Left cardiac atrium (tissue), 4 donors: ENCODE measurements at regions not wholly inside any gene's neighbourhood (a gene's known extent, or its start where the extent isn't known, plus 50 kb on each side); places are given as distances from the start of the nearest gene placed in this dataset.

ENCODE experiments used
- ATAC-seq, 2 donors: fragments of 200-7000 bp; cut with Tn5 transposase; one replicate each; pipeline ENCODE4 v1.9.1; 2020; ENCODE audit warnings: mild to moderate bottlenecking in 2 of 2, moderate library complexity in 2 of 2
- DNase-seq: peaks from one replicate; pipeline ENCODE4 v3.0.0-alpha.2; 2020
- intact Hi-C, 2 donors: fragments of 100-400 bp; cut with DNase I; formaldehyde crosslinking; loops; one replicate each; pipeline versions ENCODE4 v1.14.1 to v1.15.1; 2022 to 2023
- donor health status: DM: no; HTN: yes; CAD: no.
- donor health status: DM: no; HTN: yes; CAD: no; lungs with severe emphysema.
- donor health status: DM: yes; HTN: yes; CAD: no.
- donor health status: Dilated cardiomyopathy.

DNA sequence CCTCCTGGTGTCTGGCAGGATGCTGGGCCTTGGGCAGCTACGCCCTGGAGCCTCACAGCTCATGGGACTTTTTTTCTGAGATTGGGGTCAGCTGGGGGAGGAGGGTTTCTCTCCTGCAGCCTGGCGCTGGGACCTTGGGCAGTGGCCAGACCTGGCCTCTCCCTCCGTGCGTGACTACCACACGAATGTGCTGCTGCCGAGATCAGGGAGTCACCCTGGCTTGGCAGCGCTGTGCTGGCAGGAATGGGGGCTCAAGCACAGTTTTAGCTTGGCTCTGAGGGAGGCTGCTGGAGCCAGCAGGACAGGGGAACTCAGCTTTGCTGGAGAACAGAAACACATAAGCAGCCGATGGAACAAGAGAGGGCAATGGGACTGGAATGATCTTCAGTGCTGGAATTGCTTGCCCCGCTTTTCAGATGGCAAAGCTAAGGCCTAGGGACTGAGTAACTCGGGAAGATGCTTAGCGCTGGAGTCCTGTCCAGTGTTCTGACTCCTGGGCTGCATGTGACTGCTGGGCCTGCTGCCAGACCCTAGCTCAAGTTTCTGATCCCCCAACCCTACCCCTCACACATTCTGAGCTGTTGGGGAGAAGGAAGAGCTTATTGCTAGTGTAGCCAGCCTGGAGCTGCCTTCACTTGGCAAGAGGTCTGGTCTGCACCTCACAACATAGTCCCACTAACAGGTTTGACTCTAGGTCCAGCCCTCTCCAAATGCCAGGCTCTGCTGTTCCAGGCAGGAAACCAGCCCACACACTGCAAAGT lies 69.9 kb downstream of the NAV1 start:
- DNase-seq (peak; percentile 42), ATAC-seq (peak; percentile 44 to 54)
- intact Hi-C loops = no loop called here

DNA sequence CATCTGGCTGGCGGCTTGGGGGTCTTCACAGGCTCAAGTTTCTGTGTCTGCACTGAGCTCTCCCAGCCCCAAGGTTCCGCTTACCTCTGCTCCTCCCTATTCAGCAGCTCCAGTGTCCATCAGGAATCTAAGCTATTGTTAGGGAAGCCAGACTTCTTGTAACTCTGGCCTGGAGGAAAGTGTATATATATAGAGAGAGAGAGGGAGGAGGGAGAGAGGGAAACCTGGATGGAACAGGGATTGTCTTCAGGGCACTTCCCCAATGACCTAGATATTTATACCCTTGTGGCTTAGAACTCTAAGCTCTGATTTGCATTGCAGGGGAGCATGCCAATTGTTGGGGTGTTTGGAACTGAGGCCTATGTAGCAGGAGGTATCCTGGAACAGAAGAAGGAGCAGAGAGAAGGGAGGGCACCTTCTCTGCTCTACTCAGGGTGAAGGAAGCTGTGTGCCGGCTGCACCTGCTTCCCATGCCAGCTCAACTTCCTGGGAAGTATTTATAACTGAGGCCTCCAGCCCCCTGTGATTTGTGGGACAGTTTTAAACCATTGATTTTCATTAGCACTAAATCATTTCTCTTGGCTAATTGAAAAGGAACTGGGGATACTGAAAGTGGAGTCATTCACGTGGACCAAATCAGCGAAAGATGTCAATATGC lies 70.9 kb downstream of the NAV1 start:
- ATAC-seq (no peak), DNase-seq (no peak)
- intact Hi-C loops = no loop called here

DNA sequence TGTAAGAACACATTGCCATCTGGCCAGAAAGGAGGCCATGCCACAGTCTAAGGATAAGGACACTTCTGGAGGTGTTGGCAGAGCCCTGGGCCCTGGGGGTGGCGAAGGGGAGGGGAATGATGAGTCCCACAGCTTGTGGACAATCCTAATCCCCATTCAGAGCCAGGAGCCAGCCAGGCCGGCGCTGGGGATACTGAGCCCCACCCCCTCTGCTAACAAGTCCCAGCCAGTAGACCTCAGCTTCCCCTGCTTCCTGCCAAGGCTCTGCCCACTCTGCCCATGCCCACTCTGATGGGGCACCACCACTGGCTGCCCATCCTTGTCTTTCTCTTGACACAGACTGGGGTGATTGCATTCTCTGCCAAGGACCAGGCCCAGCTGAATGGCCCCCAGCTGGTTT lies 71.9 kb downstream of the NAV1 start:
- DNase-seq = no peak
- no peak for ATAC-seq
- intact Hi-C loops = no loop called here

DNA sequence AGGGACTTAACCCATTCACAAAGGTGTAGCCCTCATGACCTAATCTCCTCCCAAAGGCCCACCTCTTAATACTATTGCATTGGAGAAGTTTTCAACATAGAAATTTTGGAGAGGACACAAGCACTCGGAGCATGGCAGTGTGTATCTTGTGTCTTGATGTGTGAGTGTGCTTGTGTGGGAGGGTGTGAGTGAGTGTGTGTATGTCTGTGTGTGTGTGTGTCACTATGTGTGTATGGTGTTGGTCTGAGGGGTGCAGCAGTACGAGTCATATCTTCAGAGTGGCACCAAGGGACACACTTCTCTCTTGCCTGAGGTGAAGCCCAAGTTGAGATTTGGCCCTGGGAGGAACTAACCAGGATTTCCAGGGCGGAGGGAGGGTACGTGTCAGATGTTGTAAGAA lies 73.7 kb downstream of the NAV1 start:
- no peak for ATAC-seq
- intact Hi-C loops = no loop called here

DNA sequence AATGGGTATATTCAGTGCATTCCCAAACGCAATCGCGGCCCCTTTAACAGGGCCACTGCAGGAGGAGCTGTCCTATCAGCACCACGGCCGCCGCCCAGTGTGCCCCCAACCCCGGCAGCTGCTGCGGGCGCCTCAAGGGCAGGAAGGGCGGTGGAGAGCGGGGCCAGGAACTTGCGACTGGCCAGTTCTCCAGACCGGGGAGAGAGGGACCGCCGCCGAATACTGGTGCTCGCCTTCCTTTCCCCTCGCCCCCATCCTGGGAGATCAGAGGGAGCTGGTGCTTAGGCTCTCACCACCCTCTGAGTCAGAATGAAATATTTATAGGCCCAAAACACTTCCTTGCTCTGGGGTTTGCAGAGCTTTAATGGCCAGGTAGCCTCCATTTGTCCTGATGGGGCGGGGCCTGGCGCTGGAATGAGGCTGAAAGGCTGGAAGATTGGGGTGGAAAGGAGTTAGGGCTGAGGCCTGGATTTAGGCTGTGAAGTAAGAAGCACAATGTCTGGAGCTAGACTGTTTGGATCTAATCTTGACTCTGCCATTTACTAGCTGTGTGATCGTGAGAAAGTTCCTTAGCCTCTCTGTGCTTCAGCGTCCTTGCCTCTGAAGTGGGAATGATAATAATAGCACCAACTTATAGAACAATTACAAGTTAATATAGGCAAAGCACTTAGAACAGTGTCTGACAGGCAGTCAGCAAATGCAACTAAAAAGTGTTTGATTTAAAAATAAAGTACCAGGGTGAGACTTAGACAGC lies 75.5 kb downstream of the NAV1 start:
- peak; percentile 83 to 88 for ATAC-seq
- peak; percentile 60 for DNase-seq
- intact Hi-C loops = no loop called here

More for the DNA sequence above, 73.7 kb downstream of the NAV1 start:
- no peak for DNase-seq

DNA sequence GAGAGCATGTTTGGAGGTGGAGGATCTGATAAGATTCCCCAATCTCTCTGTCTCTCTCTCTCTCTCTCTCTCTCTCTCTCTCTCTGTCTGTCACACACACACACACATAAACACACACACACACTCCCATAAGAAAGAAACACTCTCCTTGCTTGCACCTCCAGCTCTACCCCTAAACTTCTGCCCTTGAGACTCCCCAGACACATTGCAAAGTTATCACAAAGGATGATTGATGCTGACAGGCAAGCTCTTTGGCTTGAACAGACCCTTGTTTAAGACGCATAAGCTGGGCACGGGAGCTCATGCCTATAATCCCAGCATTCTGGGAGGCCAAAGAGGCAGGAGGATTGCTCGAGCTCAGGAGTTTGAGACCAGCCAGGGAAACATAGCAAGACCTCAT lies 78.2 kb downstream of the NAV1 start:
- no peak for ATAC-seq
- no peak for DNase-seq
- intact Hi-C loops = no loop called here

DNA sequence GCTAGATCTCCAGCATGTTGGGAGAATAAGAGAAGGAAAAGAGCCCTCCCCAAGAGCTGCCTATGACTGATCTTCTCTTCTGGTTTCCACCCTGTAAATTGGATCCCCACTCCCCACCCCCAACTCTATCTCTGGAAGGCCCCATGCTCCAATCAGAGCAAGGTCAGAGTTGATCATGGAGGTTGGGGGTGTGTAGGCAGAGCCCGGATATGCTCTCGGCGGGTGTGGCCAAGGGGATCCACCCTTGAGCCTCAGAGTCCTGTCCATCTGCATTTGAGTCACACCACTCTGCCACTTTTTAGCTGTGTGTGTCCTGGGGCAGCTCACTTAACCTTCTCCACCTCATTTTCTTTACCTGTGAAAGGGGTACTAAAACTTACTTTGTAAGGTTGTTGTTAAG lies 79.5 kb downstream of the NAV1 start:
- ATAC-seq (no peak), DNase-seq (no peak)
- intact Hi-C loops = no loop called here

DNA sequence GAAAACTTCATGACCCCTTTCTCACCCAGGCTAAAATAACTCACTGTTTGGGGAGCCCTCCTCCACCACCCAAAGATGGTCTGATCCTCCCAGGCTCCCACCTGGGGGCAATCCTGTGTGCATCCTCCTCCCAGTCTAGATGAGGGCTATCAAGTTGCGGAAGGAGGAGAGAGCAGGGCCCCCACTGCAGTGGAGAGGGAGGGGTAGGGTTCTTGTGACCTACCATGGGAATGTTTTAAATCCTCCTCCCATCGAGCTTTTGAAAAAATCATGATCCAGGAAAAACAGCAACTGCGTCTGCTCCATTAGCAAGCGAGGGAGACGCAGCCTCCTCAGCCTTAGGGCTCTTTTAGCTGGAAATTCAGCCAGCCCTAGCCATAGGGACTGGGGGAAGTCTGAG lies 80.0 kb downstream of the NAV1 start:
- DNase-seq (no peak), ATAC-seq (no peak)
- intact Hi-C loops = no loop called here

DNA sequence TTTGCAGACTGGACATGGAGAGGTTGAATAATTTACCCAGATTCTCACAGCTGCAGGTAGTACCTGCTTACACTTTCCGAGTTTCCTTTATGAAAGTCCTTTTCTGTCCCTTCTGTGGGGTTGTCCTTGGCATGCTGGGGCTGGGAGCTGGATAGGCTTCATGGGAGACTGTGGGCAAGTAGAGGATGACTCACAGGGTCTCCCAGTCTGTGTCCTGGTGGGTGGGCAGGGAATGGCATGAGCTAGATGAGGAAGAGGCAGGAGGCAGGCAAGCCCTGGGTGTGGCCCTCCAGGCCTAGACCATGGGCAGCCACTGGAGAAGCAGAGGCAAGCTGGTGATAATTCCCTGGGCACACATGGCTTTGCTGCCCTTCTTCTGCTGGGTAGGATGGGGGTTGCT lies 80.6 kb downstream of the NAV1 start:
- intact Hi-C loops = no loop called here
- ATAC-seq = no peak
- no peak for DNase-seq

DNA sequence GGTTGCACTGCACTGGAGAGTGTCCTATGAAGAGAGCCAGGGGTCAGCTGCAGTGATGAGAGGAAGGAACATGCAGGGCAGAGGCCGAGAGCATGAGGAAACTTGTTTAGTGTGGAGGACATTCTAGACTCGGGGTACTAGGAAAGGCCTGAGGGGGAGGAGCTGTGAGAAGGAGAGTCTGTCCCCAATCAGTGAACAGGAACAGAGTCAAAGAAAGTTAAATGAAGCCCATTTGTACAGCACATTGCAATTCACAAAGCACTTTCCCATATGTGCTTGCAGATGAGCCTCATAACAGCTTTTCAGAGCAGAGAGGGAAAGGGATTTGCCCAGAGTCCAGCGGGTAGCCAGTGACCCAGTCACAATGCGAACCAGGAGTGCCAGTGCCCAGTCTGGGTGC lies 83.4 kb downstream of the NAV1 start:
- no peak for DNase-seq
- intact Hi-C loops = no loop called here
- ATAC-seq = no peak

DNA sequence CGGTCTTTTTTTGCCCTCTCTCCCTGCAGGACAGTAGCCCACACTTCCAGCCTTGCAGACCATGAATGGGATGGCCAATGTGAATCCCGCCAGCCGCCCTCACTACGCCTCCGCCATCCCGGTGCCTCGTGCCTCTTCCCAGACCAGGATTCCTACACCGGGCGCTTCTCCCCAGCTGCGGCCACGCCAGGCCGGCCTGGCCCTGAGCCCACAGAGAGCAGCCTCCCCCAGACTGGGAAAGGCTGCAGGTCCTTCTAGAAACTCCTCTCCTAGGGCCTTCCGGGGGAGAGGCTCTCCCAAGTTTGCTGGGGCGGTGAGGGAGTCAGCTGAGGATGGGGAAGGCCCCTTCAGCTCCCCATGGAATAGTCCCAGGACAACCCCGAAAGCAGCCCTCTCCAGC lies 83.9 kb downstream of the NAV1 start:
- intact Hi-C loops = no loop called here
- DNase-seq = no peak
- peak in 1 of 2 donors; percentile 23 for ATAC-seq

DNA sequence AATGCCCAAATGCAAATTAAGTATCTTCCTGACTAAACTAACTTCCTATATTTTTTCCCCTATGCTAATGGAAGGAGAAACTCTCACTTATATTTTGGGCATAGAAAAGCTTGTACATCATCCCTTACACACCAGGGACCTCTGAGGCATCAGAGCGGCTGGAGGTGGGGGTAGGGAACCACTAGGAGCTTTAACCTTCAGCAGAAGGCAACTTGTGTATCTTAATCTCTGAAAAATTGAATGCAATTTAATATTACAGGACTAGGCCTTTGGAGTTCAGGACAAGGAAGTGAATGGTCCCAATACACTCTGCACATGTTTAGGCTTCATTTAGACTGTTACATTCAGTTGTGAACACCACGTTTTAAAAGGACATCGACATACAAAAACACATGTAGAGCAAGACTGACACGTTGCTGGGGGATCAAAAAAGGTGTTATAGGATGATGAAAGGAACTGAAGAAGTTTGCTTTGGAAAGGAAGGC lies 85.9 kb downstream of the NAV1 start:
- no peak for DNase-seq
- intact Hi-C loops = no loop called here
- ATAC-seq = no peak

DNA sequence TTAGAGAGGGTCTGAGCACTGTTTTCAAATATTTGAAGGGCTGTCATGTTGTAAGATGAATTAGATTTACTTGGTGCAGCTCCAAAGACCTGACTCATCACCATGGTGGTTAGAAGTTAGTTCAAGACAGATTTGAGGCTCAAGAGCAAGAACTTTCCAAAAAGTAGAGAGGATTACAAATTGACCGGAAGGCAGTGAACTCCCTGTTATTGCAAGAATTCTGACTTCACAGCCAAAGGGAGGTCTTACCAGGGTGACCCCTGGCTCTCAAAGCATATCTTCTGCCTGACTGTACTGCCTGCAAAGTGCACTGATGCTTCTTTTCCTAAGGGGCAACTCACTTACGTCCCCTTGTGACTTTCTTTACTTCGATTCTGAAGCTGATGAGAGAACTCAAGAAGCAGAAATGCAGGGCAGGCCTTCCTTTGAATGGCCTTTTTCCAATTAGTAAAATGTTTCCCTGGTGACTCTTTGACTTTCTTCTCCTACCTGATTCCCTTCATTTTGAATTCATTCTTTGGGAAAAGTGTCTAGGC lies 86.4 kb downstream of the NAV1 start:
- peak; percentile 39 to 74 for ATAC-seq
- no peak for DNase-seq
- intact Hi-C loops = no loop called here

DNA sequence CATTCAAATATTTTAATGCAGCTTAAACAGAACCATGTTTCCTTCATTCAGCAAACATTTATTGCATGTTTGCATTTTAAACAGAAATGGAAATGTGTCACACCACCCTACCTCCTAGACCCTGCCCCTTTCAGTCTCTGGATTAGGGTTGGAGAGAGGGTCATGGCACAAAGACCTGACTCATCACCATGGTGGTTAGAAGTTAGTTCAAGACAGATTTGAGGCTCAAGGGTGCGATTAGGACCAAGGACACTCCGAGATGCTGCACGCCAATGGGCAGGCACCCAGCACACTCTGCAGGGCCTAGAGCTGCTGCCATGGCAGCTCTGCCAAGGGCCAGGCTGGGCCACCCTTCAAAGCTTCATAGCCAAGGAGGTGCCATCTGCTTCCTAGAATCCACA lies 86.9 kb downstream of the NAV1 start:
- intact Hi-C loops = no loop called here
- DNase-seq (no peak), ATAC-seq (no peak)

DNA sequence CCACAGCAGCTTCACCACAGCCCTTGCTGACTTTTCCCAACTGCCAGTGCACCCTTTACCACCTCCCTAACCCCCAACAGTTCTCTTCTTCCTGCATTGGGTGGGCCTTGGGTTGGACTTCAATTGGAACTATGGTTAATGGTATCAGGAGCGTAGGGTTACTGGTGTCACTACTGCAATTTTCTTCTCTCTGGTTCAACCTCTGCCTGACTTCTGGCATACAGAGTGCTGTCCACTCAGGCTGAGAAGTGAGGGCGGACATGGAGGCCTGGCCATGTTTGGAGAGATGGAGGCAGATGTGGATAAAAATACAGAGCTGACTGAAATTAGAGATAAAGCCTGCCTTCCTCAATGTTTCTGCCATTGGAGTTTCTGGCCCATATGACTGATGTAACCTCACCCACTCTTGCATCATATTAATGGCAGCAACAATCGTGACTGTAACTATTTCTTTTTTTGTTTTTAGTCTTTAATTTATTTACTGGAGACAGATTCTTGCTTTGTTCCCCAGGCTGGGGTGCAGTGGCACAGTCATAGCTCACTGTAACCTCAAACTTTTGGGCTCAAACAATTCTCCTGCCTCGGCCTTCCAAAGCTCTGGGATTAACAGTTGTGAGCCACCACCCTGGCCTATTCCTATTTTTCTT lies 87.8 kb downstream of the NAV1 start:
- no peak for DNase-seq
- intact Hi-C loops = no loop called here
- no peak for ATAC-seq

DNA sequence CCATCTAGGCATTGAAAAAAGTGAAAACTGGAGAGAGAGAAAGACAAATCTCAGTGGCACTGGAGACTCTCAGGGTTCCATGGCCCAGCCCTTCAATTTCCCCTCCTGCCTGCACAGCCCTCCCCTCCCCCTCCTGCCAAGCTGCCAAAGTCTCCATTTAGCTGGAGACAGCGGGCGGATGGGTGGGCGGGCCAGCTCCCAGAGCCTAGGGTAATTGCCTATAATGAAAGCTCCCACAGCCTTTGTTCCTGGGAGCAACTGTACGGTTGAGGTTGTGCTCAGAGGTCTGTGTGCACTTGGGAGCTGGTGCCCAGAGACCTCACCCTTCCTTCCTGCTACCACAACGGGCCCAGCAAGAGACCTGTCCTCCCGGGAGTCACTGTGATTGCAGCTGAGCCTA lies 89.6 kb downstream of the NAV1 start:
- DNase-seq (peak; percentile 33), ATAC-seq (no peak)
- intact Hi-C loops = no loop called here

DNA sequence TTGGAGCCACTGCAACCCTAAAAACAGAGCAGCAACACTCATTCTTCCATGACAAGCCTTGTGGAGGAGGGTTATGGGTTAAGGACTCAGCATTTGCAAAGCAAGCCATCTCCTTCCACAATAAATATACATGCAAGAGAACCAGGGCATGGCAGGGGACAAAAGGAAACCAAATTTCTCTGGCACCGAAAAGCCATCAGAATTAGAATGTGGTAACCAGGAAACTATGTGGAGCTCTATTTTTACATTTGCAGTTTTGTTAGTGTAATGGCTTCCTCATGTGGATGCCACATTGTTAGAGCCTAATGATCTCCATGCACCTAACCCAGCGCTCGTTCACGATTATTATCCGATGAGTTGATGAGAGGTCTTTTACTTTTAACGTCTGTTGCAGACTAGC lies 91.7 kb downstream of the NAV1 start:
- DNase-seq = no peak
- no peak for ATAC-seq
- intact Hi-C loops = no loop called here

DNA sequence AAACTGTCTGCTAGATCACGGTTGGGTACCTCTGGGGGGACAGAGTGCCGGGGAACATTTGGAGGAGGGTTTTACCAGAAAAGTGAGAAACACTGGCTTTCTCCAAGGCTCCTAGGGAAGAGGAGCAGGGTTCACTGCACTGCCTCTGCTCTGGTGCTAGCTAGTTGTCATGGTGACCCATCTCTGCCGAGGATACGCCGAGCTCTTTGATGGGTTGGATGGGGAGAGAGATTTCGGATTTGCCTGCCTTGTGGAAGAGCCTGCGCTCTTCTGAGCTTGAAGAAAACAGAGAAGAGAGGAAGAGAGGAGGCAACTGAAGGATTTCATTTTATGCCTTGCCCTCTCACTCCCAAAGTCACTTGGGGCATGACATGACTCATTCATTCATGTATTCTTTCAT lies 92.1 kb downstream of the NAV1 start:
- DNase-seq (no peak), ATAC-seq (no peak)
- intact Hi-C loops = no loop called here

DNA sequence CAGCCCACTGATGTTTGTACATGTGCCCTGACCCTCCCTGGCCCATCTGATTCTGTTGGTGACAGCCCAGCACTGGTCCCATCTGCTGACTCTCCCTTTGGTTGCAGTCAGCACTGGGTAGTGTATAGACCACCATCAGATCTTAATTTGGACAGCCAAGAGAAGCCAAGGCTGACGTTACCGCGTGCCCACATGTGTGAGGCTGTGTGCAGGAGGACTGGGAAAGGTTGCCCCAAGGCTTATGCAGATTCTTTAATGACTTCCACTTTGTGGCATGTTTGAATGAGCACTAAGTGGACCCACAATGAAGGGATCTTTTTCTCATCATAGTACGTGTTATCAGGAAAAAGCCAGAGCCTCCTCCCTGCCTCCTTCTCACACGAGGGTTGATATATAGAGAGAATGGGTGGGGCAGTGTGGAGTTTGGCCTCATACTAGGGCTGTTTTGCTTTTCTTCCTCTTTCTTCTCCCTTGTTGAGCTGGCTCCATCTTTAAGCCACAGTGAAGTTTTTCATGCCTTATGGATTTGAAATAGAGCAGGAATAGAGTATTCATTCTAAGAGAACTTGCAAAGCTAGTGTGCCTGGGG lies 93.5 kb downstream of the NAV1 start:
- intact Hi-C loops = no loop called here
- ATAC-seq = no peak
- no peak for DNase-seq
